ENCODE measurements at regions not wholly inside any gene's neighbourhood (a gene's known extent, or its start where the extent isn't known, plus 50 kb on each side); places are given as distances from the start of the nearest gene placed in this dataset.

DNA sequence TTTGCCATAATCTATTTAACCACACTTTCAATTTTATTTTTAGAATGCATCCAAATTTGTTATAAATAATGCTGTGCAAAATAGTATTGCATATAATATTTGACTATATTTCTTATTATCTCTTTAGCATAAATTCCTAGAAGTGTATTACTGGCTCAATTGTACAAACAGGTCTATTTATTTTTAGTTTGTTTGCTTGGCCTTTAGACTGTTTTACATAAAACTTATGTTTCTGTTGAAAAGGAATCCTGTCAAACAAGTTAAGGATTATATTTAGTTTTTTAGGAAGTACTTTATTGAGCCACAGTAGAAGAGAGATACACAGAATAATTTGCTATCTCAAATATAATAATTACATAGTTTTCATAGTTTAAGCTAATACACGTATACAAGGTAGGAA is 413.8 kb downstream of the GBA3 start:
- TF ChIP-seq CTCF (IDR thresholded peaks at IDR 0.05; ENCODE audit: insufficient read depth, low read length, poor library complexity, severe bottlenecking) = no peak
- TF ChIP-seq EZH2phosphoT487 (conservative IDR thresholded peaks at IDR 0.05; ENCODE audit: low read length) = no peak

Measured in SU-DHL-6 (cell line).